ENCODE measurements at regions not wholly inside any gene's neighbourhood (a gene's known extent, or its start where the extent isn't known, plus 50 kb on each side); places are given as distances from the start of the nearest gene placed in this dataset.

DNA sequence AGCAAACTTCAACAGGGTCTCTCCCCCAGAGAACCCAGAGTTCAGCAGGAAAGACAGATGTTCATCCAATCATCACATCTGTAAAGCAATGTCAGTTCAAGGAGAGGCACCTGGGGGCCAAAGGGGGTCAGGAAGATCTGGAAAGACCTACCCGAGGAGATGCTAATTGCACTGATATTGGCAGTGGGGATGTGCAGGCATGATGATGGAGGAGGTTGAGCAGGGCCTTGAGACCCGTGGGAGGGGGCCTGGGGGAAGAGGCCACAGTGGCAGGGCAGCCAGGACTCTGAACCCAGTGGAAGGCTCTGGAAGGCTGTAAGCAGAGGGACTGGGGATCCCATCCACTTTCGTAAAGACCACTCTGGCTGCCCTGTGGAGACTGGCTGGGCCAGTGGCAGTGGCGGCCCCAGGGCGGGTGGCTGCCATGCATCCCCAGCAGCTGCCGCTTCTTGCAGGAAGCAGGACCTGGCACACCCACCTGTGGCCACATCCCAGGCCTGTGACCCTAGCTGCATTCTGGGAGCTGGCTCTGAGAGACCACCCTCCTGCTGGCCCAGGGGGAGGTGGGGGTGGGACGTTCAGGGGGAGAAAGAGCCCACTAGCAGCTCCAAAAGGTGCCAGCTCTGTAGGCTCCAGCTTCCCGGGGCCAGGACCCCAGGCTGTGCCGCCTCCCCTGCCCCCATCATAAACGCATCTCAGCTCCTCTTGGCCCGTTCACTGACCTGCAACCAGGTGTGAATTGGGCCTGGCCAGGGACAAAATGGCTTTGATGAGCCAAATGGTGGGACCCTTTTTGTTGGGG lies 59.9 kb upstream of the FGF3 start:
- TF ChIP-seq, protein P1, sequence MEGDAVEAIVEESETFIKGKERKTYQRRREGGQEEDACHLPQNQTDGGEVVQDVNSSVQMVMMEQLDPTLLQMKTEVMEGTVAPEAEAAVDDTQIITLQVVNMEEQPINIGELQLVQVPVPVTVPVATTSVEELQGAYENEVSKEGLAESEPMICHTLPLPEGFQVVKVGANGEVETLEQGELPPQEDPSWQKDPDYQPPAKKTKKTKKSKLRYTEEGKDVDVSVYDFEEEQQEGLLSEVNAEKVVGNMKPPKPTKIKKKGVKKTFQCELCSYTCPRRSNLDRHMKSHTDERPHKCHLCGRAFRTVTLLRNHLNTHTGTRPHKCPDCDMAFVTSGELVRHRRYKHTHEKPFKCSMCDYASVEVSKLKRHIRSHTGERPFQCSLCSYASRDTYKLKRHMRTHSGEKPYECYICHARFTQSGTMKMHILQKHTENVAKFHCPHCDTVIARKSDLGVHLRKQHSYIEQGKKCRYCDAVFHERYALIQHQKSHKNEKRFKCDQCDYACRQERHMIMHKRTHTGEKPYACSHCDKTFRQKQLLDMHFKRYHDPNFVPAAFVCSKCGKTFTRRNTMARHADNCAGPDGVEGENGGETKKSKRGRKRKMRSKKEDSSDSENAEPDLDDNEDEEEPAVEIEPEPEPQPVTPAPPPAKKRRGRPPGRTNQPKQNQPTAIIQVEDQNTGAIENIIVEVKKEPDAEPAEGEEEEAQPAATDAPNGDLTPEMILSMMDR (IDR thresholded peaks at IDR 0.05 in 4 of 5, conservative IDR thresholded peaks at IDR 0.05 in 1 of 5) = no peak
- TF ChIP-seq POLR2A (IDR thresholded peaks at IDR 0.05) = no peak
